ENCODE measurements at regions not wholly inside any gene's neighbourhood (a gene's known extent, or its start where the extent isn't known, plus 50 kb on each side); places are given as distances from the start of the nearest gene placed in this dataset.

DNA sequence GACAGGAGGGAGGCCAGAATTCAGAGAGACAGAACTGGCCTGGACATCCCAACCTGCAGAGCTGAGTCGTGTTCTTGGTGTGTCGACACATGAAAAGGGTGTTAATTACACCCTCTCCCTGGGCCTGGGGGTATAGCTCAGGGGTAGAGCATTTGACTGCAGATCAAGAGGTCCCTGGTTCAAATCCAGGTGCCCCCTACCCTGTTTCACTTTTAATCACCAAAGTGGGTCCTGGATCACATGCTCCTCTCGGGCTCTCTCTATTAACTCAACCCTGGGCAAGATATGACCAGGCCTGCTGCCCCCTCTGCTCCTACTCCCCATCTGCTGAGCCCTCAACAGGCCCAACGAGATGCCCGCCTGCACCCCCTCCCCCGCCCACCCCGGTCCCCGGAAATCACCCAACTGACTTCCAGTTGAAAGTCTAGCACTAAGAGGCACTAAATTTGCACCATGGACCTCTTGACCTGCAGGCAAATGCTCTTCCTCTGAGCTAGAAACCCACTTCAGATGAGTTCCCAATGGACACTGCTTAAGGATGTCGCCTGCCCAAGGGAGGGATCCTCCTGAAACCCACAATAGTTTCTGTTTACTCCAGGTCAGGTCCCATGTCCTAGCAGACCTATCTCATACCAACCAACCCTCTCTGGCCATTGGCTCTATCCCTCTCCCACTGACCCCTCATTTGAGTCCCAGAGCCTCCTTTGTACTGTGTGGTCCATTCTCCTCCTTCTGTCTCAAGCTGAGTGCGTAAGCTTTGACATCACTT, 137.6 kb downstream of the ZNF467 start:
- TF ChIP-seq, protein P1, sequence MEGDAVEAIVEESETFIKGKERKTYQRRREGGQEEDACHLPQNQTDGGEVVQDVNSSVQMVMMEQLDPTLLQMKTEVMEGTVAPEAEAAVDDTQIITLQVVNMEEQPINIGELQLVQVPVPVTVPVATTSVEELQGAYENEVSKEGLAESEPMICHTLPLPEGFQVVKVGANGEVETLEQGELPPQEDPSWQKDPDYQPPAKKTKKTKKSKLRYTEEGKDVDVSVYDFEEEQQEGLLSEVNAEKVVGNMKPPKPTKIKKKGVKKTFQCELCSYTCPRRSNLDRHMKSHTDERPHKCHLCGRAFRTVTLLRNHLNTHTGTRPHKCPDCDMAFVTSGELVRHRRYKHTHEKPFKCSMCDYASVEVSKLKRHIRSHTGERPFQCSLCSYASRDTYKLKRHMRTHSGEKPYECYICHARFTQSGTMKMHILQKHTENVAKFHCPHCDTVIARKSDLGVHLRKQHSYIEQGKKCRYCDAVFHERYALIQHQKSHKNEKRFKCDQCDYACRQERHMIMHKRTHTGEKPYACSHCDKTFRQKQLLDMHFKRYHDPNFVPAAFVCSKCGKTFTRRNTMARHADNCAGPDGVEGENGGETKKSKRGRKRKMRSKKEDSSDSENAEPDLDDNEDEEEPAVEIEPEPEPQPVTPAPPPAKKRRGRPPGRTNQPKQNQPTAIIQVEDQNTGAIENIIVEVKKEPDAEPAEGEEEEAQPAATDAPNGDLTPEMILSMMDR (IDR thresholded peaks at IDR 0.05): no peak
- TF ChIP-seq POLR2A (IDR thresholded peaks at IDR 0.05): no peak
